T-helper 17 cell (primary cell): ENCODE measurements at regions not wholly inside any gene's neighbourhood (a gene's known extent, or its start where the extent isn't known, plus 50 kb on each side); places are given as distances from the start of the nearest gene placed in this dataset.
"Not testable (repeated sequence)": the region's sequence is repeated elsewhere in the genome, so short reads cannot be mapped to it uniquely, and the experiment has no call there.

Source experiments
- ATAC-seq: fragments of 150-1000 bp; cut with Tn5 transposase; 2 replicates; pipeline ENCODE4 v1.10.0; 2021; ENCODE audit warnings: mild to moderate bottlenecking, moderate library complexity
- DNase-seq, 3 donors: peaks; one replicate each; pipeline versions ENCODE4 v3.0.0 to v3.0.0-alpha.2; 2020 to 2021
- H3K9me3 ChIP-seq: one replicate; pipeline ENCODE4 v1.7.0; 2013; ENCODE audit warnings: low read length, mild to moderate bottlenecking; ENCODE audit not compliant: control insufficient read depth, poor library complexity, severe bottlenecking
- H3K27ac Mint-ChIP-seq: one replicate; pipeline ENCODE4 v1.8.0; 2022; ENCODE audit warnings: mild to moderate bottlenecking, moderate library complexity, mixed read lengths
- H3K27me3 Mint-ChIP-seq: one replicate; pipeline ENCODE4 v1.8.0; 2022; ENCODE audit warnings: mixed read lengths
- H3K36me3 Mint-ChIP-seq: one replicate; pipeline ENCODE4 v1.8.0; 2022; ENCODE audit warnings: low read depth, mixed read lengths
- H3K4me1 Mint-ChIP-seq: one replicate; pipeline ENCODE4 v1.8.0; 2022; ENCODE audit warnings: mild to moderate bottlenecking, mixed read lengths
- H3K4me3 Mint-ChIP-seq: one replicate; pipeline ENCODE4 v1.8.0; 2022; ENCODE audit warnings: mild to moderate bottlenecking, moderate library complexity, mixed read lengths

DNA sequence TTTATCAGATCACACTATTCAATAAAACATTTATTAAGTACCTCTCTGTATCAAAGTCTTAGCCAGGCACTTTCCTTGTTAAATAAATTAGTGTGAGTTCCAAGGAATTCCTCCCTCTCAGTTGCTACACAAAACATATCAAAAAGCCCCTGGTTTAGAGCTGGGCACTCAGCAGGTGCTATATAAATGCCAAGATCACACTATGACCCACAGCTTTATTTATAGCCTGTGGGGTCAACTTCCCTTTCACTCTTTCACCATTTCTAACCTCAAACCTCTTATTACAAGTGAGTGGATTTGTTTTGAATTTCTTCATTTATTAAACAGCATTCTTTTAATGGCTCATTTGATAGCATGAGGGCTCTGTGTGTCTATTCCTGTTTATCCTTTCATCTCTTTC lies 112.6 kb upstream of the MPHOSPH6 start:
- Mint-ChIP-seq H3K27me3 (peaks cover 22% of the 10 kb centered on the region), H3K27ac (no peak overlapping the region), H3K36me3 (no peaks in the 10 kb centered on the region), H3K4me3 (no peak overlapping the region), H3K4me1 (no peaks in the 10 kb centered on the region)
- H3K9me3 ChIP-seq = no peaks in the 10 kb centered on the region
- ATAC-seq (no peak), DNase-seq (no peak)

DNA sequence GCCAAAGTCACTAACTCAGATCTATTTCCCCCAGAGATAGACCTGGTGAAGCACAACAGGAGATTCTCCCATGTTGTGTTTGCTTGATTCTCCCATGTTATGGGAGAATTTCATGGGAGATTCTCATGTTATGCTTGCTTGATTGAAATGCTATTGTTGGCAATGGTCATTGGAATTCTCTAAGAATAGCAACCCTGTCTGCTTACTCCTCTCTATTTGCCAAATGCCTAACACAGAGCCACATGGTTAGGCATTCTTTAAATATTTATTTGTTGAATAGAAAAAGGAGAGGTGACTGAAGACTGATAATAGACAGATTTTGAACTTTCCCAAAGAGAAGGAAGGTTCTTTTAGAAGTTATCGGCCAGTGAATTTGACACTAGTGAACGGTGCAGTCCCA lies 111.5 kb upstream of the MPHOSPH6 start:
- ATAC-seq (no peak), DNase-seq (no peak)
- Mint-ChIP-seq H3K36me3 (no peaks in the 10 kb centered on the region), H3K27ac (no peak overlapping the region), H3K27me3 (peaks cover 31% of the 10 kb centered on the region), H3K4me1 (no peaks in the 10 kb centered on the region), H3K4me3 (no peak overlapping the region)
- no peaks in the 10 kb centered on the region for H3K9me3 ChIP-seq

DNA sequence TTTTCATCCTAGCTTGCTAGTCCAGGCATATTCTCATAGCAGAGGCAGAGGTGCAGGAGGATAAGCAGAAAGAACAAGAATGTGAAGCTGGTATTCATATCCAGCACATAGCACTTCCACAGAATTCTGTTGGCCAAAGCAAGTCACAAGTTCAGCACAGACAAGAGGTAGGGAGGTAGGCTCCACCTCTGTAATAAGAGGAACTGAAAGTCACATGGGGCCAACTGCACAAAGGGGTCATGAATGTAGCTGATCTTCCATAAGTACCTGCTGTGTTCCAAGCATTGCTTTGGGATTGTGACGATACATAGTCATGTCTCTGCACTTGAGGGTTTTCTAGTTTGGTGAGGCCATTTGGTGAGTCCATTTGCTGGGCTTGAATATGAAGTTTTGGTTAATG lies 110.8 kb upstream of the MPHOSPH6 start:
- Mint-ChIP-seq H3K27me3 (peaks cover 32% of the 10 kb centered on the region), H3K4me3 (no peak overlapping the region)
- DNase-seq = no peak

DNA sequence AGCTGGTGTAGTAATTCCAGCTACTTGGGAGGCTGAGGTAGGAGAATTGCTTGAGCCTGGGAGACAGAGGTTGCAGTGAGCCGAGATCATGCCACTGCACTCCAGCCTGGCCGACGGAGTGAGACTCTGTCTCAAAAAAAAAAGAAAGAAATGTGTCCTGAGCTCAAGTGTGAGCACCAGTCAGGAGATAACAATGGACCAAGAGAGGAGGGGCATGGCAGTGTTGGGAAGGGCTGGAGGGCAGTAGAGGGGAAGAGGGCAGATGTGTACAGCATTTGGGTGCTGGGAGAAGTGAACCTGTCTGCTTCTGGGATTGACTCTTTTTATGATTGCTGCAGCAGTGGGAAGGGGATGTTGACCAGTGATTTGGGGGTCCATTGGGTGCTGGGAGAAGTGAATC lies 105.3 kb upstream of the MPHOSPH6 start:
- not testable (repeated sequence) for DNase-seq, H3K36me3 Mint-ChIP-seq, ATAC-seq, H3K4me3 Mint-ChIP-seq, H3K27ac Mint-ChIP-seq, H3K9me3 ChIP-seq, H3K4me1 Mint-ChIP-seq
- H3K27me3 Mint-ChIP-seq = peaks cover 55% of the 10 kb centered on the region

More for the DNA sequence above, 110.8 kb upstream of the MPHOSPH6 start:
- H3K36me3 Mint-ChIP-seq = no peaks in the 10 kb centered on the region
- H3K9me3 ChIP-seq = no peaks in the 10 kb centered on the region
- no peaks in the 10 kb centered on the region for H3K4me1 Mint-ChIP-seq
- no peak for ATAC-seq
- H3K27ac Mint-ChIP-seq = no peak overlapping the region

DNA sequence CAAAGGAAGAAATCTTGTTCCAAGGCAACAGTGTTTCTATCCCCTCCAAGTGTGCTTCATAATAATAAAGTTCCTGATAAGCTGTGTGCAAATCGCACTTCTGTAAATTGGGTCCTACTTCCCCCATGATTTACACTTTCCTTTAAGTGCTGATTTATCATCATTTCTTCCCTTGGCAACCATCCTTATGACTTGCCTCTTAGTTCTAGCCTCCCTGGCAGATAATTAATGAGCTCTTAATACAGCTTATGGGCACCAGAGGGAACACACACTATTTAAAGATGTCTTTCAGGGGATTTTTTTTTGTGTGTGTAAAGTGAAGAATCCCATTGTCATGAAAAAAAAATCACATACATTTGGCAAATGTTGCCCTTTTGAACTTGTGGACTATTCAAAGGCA lies 101.6 kb upstream of the MPHOSPH6 start:
- no peak overlapping the region for H3K4me3 Mint-ChIP-seq
- H3K36me3 Mint-ChIP-seq = peaks cover 3% of the 10 kb centered on the region
- no peak overlapping the region for H3K27ac Mint-ChIP-seq
- no peak for ATAC-seq
- H3K9me3 ChIP-seq = no peaks in the 10 kb centered on the region
- no peak for DNase-seq
- H3K27me3 Mint-ChIP-seq = peaks cover 53% of the 10 kb centered on the region
- no peaks in the 10 kb centered on the region for H3K4me1 Mint-ChIP-seq

DNA sequence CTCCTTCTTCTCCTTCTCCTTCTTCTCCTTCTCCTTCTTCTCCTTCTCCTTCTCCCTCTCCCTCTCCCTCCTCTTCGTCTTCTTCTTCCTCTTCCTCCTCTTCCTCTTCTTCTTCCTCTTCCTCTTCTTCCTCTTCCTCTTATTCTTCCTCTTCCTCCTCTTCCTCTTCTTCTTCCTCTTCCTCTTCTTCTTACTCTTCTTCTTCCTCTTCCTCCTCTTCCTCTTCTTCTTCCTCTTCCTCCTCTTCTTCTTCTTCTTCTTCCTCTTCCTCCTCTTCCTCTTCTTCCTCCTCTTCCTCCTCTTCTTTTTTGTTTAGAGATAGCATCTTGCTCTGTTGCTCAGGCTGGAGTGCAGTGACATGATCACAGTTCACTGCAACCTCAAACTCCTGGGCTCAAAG lies 97.7 kb upstream of the MPHOSPH6 start:
- not testable (repeated sequence) for H3K4me3 Mint-ChIP-seq, H3K4me1 Mint-ChIP-seq, H3K27ac Mint-ChIP-seq, DNase-seq, ATAC-seq, H3K36me3 Mint-ChIP-seq, H3K9me3 ChIP-seq
- peaks cover 54% of the 10 kb centered on the region for H3K27me3 Mint-ChIP-seq

DNA sequence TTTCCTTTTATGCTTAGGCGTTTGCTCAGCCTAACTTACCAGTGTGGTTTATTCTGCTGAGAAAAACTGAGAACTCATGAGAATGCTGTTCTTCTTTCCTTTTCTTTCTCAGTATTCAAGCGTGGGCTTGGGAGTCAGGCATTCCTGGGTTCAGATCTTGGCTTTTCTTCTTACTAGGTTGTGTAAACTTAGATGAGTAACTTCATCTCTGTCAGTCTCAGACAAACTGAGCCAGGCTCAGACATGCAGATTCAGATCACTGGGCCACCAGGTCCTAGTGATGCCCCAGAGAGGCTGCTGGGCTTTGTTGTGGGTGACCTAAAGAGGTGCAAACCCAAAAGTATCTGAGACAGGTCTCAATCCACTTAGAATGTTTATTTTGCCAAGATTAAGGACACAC lies 95.8 kb upstream of the MPHOSPH6 start:
- peaks cover 9% of the 10 kb centered on the region for H3K4me1 Mint-ChIP-seq
- no peak overlapping the region for H3K27ac Mint-ChIP-seq
- H3K9me3 ChIP-seq = no peaks in the 10 kb centered on the region
- peaks cover 3% of the 10 kb centered on the region for H3K36me3 Mint-ChIP-seq
- DNase-seq = no peak
- H3K4me3 Mint-ChIP-seq = no peak overlapping the region
- H3K27me3 Mint-ChIP-seq = peaks cover 37% of the 10 kb centered on the region
- ATAC-seq = no peak

DNA sequence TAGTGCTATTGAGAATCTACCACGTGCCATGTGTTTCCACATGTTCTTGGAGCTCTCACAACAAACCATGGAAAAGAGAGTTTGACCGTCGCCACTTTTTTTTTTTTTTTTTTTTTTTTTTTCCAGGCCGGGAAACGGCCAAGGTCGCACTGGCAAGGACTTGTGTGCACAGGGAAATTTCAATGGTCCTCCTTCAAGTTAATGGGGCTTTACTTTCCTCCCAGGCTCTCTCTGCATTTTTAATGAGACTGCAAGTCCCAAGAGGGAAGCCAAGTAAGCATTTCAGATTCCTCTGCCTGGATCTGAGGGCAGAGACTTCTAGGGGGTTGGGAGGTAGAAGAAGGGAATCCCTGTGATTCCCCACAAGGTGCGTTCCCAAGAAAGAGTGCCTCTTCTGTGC lies 94.7 kb upstream of the MPHOSPH6 start:
- Mint-ChIP-seq H3K4me1 (peaks cover 9% of the 10 kb centered on the region), H3K36me3 (no peaks in the 10 kb centered on the region), H3K4me3 (no peak overlapping the region), H3K27ac (no peak overlapping the region), H3K27me3 (peaks cover 27% of the 10 kb centered on the region)
- no peak for ATAC-seq
- H3K9me3 ChIP-seq = no peaks in the 10 kb centered on the region
- DNase-seq = no peak

DNA sequence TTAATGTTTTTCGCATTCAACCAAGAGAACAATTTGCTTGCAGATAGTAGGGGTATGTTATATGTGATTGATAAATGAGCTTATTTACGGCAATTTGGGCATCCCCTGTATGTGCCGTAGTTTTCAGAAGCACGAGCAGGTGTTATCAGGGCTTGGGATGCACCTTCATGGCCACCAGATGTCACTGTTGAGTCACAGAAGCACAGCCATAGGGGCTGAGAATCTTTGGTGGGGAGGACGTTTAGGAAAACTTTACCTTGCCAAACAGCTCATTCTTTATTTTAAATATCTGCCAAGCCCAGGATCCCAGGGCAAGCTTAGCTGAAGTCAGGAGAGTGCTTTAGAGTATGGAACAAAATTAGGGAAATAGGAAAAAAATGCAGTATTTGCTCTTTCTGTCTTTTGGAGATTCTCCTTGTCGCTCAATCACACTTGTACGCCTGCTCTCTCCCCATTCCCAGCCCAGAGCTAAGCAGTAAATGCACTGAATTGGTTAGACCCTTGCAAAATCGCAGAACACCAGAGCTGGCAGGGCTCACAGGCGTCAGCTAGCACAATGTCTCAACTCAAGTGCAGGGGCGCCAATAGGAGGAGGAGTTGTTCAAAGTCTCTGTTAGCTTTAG lies 93.6 kb upstream of the MPHOSPH6 start:
- ATAC-seq = peak; percentile 64

DNA sequence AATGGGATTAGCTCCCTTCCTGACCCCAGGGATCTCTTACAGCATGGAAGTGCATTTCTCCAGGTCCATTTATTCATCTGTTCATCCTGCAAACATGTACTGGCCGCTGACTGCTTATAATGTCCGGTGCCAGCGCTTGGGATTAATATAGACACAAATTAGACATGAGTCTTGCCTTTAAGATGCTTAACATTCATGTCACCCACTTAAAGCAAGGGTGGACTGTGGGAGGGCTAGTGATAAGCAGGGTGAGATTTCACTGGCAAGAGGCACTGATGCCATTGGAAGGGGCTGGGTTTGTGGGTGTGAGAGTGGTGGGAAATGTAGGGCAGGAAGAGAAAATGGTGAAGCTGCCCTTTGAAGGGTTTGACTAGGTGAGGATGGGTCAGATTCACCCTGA lies 92.2 kb upstream of the MPHOSPH6 start:
- peaks cover 22% of the 10 kb centered on the region for H3K27me3 Mint-ChIP-seq
- H3K27ac Mint-ChIP-seq = no peak overlapping the region
- H3K9me3 ChIP-seq = no peaks in the 10 kb centered on the region
- H3K4me3 Mint-ChIP-seq = no peak overlapping the region
- H3K36me3 Mint-ChIP-seq = no peaks in the 10 kb centered on the region
- H3K4me1 Mint-ChIP-seq = peaks cover 9% of the 10 kb centered on the region
- ATAC-seq (no peak), DNase-seq (no peak)

More for the DNA sequence above, 93.6 kb upstream of the MPHOSPH6 start:
- Mint-ChIP-seq H3K27ac (no peak overlapping the region), H3K4me1 (peaks cover 9% of the 10 kb centered on the region), H3K4me3 (no peak overlapping the region), H3K36me3 (no peaks in the 10 kb centered on the region), H3K27me3 (peaks cover 22% of the 10 kb centered on the region)
- no peaks in the 10 kb centered on the region for H3K9me3 ChIP-seq
- peak in 2 of 3 donors; percentile 22 to 39 for DNase-seq

DNA sequence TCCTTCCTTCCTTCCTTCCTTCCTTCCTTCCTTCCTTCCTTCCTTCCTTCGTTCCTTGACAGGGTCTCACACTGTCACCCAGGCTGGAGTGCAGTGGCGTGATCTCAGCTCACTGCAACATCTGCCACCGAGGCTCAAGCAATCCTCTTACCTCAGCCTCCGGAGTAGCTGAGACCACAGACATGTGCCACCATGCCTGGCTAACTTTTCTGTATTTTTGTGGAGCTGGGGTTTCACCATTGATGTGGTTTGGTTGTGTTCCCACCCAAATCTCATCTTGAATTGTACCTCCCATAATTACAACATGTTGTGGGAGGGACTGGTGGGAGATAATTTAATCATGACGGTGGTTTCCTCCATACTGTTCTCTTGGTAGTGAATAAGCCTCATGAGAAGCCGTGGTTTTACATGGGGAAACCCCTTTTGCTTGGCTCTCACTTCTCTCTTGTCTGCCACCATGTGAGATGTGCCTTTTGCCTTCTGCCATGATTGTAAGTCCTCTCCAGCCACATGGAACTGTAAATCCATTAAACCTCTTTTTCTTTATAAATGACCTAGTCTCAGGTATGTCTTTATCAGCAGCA lies 90.3 kb upstream of the MPHOSPH6 start:
- H3K27ac Mint-ChIP-seq = no peak overlapping the region
- H3K9me3 ChIP-seq = no peaks in the 10 kb centered on the region
- H3K4me3 Mint-ChIP-seq = no peak overlapping the region
- H3K4me1 Mint-ChIP-seq = peaks cover 6% of the 10 kb centered on the region
- ATAC-seq = no peak
- H3K27me3 Mint-ChIP-seq = peaks cover 22% of the 10 kb centered on the region
- DNase-seq = no peak
- no peaks in the 10 kb centered on the region for H3K36me3 Mint-ChIP-seq

DNA sequence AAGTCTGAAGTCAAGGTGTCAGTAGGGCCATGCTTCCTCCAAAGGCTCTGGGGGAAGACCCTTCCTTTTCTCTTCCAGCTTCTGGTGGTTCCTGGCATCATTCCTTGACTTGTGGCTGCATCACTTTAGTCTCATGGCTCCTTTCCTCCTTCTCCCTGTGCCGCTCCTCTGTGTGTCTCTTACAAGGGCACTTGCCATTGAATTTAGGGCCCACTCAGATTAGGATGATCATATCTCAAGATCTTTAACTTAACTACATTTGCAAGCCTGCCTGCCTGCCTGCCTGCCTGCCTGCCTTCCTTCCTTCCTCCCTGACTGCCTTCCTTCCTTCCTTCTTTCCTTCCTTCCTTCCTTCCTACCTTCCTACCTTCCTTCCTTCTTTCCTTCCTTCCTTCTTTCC lies 89.7 kb upstream of the MPHOSPH6 start:
- Mint-ChIP-seq H3K27ac (no peak overlapping the region), H3K4me1 (peaks cover 6% of the 10 kb centered on the region), H3K27me3 (peaks cover 26% of the 10 kb centered on the region), H3K4me3 (no peak overlapping the region), H3K36me3 (no peaks in the 10 kb centered on the region)
- ATAC-seq (no peak), DNase-seq (no peak)
- H3K9me3 ChIP-seq = no peaks in the 10 kb centered on the region

DNA sequence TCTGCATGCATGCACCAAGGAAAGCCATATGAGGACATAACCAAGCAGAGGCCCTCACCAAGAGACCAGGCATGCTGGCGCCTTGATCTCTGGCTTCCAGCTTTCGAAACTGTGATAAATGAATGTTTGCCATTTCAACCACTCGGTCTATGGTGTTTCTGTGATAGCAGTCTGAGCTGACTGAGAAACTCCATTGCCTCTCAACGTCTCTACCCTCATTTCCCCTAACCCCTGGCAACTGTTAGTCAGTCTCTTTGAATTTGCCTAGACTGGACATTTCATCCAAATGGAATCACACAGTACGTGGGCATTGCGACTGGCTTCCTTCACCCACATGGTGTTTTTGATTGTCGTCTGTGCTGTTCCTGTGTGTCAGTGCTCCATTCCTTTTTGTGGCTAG lies 88.0 kb upstream of the MPHOSPH6 start:
- Mint-ChIP-seq H3K36me3 (no peaks in the 10 kb centered on the region), H3K4me3 (no peak overlapping the region), H3K27ac (no peak overlapping the region), H3K4me1 (no peaks in the 10 kb centered on the region), H3K27me3 (peaks cover 31% of the 10 kb centered on the region)
- ATAC-seq = no peak
- DNase-seq = no peak
- no peaks in the 10 kb centered on the region for H3K9me3 ChIP-seq

DNA sequence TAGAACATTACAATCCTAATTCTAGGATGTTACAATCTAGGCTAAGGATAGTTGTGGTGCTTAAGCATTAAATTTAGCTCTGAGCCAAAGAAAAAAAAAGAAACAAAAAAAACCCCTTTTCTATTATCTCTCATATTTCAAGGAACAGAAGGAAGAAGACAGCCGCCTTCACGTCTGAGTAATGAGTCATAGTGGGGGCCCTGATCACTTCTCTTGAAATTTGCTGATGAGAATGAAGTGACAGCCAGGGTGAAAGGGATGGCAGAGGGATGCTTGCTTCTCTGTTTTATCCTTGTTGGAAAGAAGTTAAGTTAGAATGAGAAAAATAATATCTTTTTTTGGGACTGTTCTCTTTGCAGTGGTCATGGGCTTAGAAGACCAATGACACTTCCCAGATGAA lies 82.6 kb upstream of the MPHOSPH6 start:
- no peaks in the 10 kb centered on the region for H3K4me1 Mint-ChIP-seq
- no peaks in the 10 kb centered on the region for H3K9me3 ChIP-seq
- H3K27me3 Mint-ChIP-seq = peaks cover 56% of the 10 kb centered on the region
- no peak for DNase-seq
- H3K27ac Mint-ChIP-seq = no peak overlapping the region
- no peaks in the 10 kb centered on the region for H3K36me3 Mint-ChIP-seq
- no peak for ATAC-seq
- no peak overlapping the region for H3K4me3 Mint-ChIP-seq
